GM21737 (cell line): ENCODE measurements at regions not wholly inside any gene's neighbourhood (a gene's known extent, or its start where the extent isn't known, plus 50 kb on each side); places are given as distances from the start of the nearest gene placed in this dataset.
A peak's percentile ranks its signal among the peaks of the same experiment; 100 is the strongest.

Experiments
- ATAC-seq: cut with Tn5 transposase; IDR thresholded peaks from one replicate; pipeline ENCODE4 v1.9.1; 2021; ENCODE audit warnings: mild to moderate bottlenecking, moderate library complexity; ENCODE audit not compliant: unreplicated experiment

DNA sequence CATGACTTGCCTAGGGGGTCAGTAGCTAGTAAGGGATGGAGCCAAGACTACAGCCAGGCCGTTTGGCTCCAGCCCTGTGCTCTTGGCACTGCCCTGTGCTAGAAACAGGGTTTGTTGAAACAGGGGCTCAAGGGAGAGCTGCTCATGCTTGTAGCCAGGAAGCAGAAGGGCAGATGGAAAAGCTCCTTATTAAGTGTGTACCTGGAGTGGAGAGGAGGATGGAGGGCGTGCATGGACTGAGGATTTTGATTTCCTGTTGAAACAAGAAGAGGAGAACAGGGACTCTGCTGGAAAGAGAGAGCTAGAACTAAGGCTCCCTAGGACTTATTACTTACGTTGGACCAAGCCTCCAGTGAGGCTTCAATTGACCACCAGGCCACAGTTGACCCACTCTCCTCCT is 363.0 kb downstream of the MID1IP1 start:
- no peak for ATAC-seq

- ATAC-seq, result no peak
These were observed 363.9 kb downstream of the MID1IP1 start for GRCh38 chrX:39165185-39165584.

GRCh38 chrX:39165773-39166172 is 364.5 kb downstream of the MID1IP1 start:
- no peak for ATAC-seq

DNA sequence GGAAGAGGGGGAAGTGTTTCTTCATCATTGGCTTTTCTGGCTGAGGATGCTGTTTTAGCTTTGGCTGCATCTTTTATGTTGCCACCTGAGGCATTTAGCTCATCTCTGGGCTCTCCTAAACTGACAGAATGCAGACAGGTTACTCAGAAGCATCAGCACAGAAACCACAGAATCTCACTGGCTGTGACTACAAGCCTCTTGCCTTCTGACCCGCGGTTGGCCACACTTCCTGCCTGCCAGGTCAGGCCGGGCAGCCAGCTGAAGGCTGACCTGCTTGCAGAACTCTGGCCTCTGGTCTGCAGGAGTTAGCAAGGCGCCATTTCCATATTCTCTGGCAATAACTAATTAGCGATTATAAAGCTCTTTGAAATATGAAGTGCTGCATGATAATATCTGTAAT is 366.5 kb downstream of the MID1IP1 start:
- ATAC-seq, result peak; percentile 64

GRCh38 chrX:39168609-39169008 is 367.4 kb downstream of the MID1IP1 start:
- no peak for ATAC-seq

DNA sequence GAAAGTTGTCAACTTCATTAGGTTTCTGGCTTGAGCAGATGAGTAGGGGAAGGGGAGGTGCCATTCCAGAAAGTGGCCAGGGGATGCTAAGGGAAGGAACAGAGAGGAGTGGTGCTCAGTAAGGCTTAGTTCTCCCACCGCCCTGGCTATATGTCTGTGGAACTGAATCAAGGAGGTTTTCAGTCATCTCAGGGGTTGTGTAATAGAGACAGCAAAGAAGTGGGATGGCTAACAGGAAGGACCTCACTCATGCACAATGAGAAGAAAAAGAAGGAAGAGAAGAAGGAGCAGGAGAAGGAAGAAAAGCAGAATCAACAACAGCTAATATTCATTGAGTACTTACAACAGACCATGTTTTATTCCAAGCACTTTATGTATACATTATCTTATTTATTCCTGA is 368.7 kb downstream of the MID1IP1 start:
- ATAC-seq, result no peak

- ATAC-seq, result no peak
These were observed 369.2 kb downstream of the MID1IP1 start for GRCh38 chrX:39170464-39170863.

DNA sequence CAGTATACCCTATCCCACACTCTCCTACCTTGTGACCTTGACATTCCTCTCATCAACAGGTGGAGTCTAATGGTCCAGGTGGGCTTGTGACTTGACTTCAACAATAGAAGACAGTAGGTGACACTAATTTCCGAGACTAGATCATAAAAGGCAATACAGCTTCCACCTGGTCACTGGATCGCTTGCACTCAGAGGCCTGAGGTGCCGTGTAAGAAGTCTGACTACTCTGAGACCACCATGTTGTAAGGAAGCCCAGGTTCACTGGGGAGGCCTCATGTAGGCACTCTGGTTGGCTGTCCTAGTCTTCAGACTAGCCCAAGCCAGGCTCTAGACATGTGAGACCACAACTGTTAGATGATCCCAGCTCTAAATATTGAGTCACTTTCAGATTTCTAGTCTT is 370.4 kb downstream of the MID1IP1 start:
- ATAC-seq, result no peak

GRCh38 chrX:39174241-39174771 is 373.0 kb downstream of the MID1IP1 start:
- ATAC-seq, result no peak

DNA sequence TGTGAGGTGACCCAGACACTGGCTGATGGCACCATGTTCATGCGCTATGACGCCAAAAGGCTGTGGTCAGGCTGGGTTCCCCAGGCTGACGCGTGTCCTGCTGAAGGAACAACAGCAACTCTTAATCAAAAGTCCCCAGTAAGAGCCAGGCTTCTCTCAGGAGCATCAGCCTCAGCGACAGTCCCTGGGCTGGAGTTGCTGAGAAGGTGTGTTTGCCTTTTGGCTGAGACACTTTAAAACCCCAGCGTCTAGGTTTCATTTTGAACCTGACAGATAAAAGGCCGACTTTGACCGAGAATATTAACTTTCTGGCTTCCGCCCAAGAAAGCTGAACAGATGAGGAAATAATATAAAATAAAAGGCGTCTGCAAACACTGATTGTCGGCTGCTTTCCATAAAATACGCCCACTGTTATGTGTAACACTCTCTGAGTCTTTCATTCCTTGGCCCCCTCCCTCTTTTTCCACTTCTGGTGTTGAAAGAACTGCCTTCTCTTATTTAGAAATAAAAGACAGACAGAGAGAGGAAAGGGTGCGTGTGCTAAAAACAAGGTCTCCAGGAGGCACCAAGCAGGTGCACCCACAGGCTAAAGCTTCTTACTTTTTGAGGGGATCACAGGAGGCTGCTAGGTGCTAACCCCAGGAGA is 373.6 kb downstream of the MID1IP1 start:
- ATAC-seq, result no peak

- no peak for ATAC-seq
These were observed 374.3 kb downstream of the MID1IP1 start for GRCh38 chrX:39175418-39176057.

- ATAC-seq, result no peak
These were observed 374.8 kb downstream of the MID1IP1 start for GRCh38 chrX:39176105-39176504.

DNA sequence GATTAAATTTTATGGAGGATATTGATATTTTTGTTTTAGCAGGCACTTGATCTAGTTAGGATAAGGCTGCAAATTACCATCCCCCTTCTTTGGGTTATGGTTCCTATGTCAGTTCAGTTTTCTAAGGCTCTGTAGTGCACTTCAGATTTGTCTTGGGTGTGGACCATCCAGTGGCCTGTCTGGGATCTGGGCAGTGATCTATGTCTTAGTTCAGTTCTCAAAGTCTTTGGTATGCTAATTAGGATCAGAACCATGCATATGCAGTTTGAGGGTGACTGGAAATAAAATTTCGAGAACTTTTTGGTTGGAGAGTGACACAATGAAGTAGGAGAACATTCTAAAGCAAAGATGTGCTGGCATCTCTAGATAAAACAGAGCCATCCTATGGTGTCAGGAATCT is 388.2 kb downstream of the MID1IP1 start:
- ATAC-seq, result no peak

DNA sequence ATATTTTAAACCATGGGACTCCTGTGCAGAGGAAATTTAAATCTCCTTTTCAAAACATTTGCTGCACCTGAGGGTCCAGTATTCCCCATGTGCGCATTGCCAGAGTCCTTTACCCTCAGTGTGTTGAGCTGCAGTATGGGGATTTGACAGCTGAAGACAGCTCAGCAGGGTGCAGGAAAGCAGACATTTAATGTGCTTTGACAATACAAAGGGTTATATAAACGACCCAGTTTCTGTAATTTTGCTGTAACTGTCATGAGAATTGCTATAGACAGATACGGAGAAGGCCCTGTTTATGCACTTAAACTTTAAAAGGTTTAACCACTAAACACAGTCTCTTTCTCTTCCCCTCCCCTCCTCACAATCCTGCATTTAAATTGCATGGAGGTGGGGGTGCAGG is 393.4 kb downstream of the MID1IP1 start:
- ATAC-seq, result no peak

DNA sequence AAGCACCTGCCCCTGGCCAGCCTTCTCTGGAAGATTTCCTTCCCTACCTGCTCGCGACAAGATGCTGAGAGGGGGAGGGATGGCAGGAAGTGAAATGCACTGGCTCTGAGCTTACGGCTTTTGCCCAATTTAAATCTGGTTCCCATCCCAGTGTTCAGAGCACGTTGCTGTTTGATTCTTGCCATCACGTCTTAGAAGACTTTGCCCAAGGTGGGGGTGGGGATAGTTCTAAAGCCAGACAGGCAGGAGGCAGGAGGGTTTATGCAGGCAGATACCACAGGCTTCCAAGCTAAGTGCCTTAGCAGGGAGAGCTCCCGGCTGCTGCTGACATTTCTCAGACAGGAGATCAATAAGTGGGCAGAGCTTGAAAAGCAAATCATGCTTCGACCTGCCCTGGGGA is 393.9 kb downstream of the MID1IP1 start:
- no peak for ATAC-seq

- ATAC-seq, result peak; percentile 96
These were observed 395.2 kb downstream of the MID1IP1 start for GRCh38 chrX:39196192-39197102.

DNA sequence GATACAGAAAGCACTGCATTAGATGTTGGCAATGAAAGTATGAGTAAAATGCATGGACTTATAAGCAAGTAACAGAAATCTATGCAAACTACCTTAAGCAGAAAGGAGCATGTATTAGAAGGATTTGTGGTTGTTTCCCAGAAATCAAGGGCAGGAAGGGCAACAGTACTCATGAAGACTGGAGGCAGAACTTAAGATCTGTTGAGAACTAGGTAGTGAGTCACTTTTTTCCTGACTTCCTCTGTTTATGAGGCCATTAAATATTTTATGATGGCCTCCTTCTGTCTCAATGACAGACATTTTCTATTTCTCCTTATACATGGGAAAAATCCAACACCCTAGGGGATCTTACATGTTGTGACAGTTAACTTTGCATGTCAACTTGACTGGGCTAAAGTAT is 398.2 kb downstream of the MID1IP1 start:
- ATAC-seq, result no peak

- ATAC-seq, result no peak
These were observed 400.2 kb downstream of the MID1IP1 start for GRCh38 chrX:39201305-39201990.

- ATAC-seq, result no peak
These were observed 401.4 kb downstream of the MID1IP1 start for GRCh38 chrX:39202641-39203040.

DNA sequence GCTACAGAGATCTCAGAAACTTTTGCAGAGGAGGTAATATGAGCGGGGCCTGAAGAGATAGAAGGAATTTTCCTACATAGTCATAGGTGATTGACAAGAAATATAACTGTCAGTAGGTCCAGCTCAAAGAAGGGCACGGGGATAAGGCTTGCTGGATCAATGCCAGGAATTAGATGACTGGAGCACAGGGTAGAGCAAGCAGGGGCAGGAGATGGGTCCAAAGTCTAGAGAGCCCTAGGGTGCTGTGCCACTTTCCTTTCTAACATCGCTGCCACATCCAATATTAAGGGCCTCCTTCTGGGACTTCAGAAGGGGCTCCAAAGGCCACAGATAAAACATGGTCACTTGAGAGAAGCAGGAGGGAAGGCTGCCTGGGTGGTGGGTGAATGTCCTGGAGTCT is 402.2 kb downstream of the MID1IP1 start:
- ATAC-seq, result no peak

- ATAC-seq, result no peak
These were observed 403.1 kb downstream of the MID1IP1 start for GRCh38 chrX:39204353-39204752.
